Adrenal gland (tissue), 9 donors: ENCODE measurements at regions not wholly inside any gene's neighbourhood (a gene's known extent, or its start where the extent isn't known, plus 50 kb on each side); places are given as distances from the start of the nearest gene placed in this dataset.

Experiments
- DNase-seq, 7 donors: peaks; one replicate each; pipeline ENCODE4 v3.0.0-alpha.2; 2019 to 2020
- H3K27ac ChIP-seq, 5 donors: fragments of 200-600 bp; sonication (generic) in 4 of 5; 1 replicate in 3 of 5; 2 replicates in 2 of 5; pipeline versions ENCODE4 v1.5.1 to v1.8.0; 2016 to 2020; ENCODE audit warnings: mild to moderate bottlenecking in 1 of 5
- H3K27me3 ChIP-seq: fragments of 200-600 bp; 2 replicates; pipeline ENCODE4 v1.8.0; 2021
- H3K36me3 ChIP-seq, 2 donors: fragments of 200-600 bp; replicated peaks in 1 of 2; 1 replicate in 1 of 2; 2 replicates in 1 of 2; pipeline versions ENCODE4 v1.5.1 to v1.8.0; 2018 to 2022
- H3K4me1 ChIP-seq, 2 donors: fragments of 200-600 bp; replicated peaks in 1 of 2; 1 replicate in 1 of 2; 2 replicates in 1 of 2; pipeline versions ENCODE4 v1.5.1 to v1.8.0; 2018 to 2021
- H3K4me3 ChIP-seq, 4 donors: fragments of 200-600 bp; sonication (generic) in 3 of 4; one replicate each; pipeline ENCODE4 v1.5.1; 2016 to 2018
- H3K9me3 ChIP-seq, 3 donors: fragments of 200-600 bp; sonication (generic) in 1 of 3; replicated peaks in 1 of 3; 1 replicate in 2 of 3; 2 replicates in 1 of 3; pipeline versions ENCODE4 v1.5.1 to v1.8.0; 2016 to 2021
- CTCF ChIP-seq, 6 experiments: fragments of 450-650 bp in 4 of 6; fragments of 200-600 bp in 2 of 6; sonication (generic) in 1 of 6; IDR thresholded peaks; 1 replicate in 5 of 6; 2 replicates in 1 of 6; pipeline versions ENCODE4 v1.5.1 to v1.8.0; 2016 to 2021; ENCODE audit warnings: antibody characterized with exemption in 6 of 6, mild to moderate bottlenecking in 2 of 6, moderate library complexity in 1 of 6
- POLR2A ChIP-seq, 2 donors: fragments of 450-650 bp; IDR thresholded peaks; one replicate each; pipeline ENCODE4 v1.6.1; 2017; ENCODE audit warnings: antibody characterized with exemption in 2 of 2, mild to moderate bottlenecking in 2 of 2, moderate library complexity in 1 of 2
- WGBS, 4 donors: extraction: QIAGEN DNeasy Blood & Tissue Kit in 2 of 4; methylation state at CpG; one replicate each; pipeline versions ENCODE4 v1.1.5 to v1.1.7; 2013 to 2017; 5-methylcytosine and 5-hydroxymethylcytosine counted together
- intact Hi-C, 2 donors: fragments of 100-400 bp; cut with DNase I; formaldehyde crosslinking; loops; one replicate each; pipeline versions ENCODE4 v1.14.1 to v1.15.0; 2022 to 2023
- donor health status: healthy with polysubstance abuse.
- donor health status: Bipolar disorder and iron deficiency.
- donor health status: DM: yes; HTN: yes; CAD: no.
- donor health status: DM: no; HTN: no; CAD: no.
- donor health status: DM: no; HTN: no; CAD: no.

GRCh38 chr2:40550085-40550484 is 98.2 kb upstream of the SLC8A1 start:
- no peaks in the 10 kb centered on the region for H3K36me3 ChIP-seq
- intact Hi-C loops: loop anchor here (5.0 to 10.0 kb wide), 2 partner anchors 103 to 335 kb away; no protein-coding TSS in a partner anchor
- no peak overlapping the region for H3K27ac ChIP-seq
- 81 to 96% (median 88%) methylated on average over 1 of the region's 1 CpG for WGBS, 4 donors
- no peak for TF ChIP-seq POLR2A (IDR thresholded peaks at IDR 0.05)
- TF ChIP-seq CTCF (IDR thresholded peaks at IDR 0.05): no peak
- no peaks in the 10 kb centered on the region for H3K27me3 ChIP-seq
- no peak for DNase-seq
- H3K4me1 ChIP-seq: no peaks in the 10 kb centered on the region
- no peak overlapping the region for H3K4me3 ChIP-seq
- no peaks in the 10 kb centered on the region for H3K9me3 ChIP-seq

GRCh38 chr2:40551081-40551480 is 99.2 kb upstream of the SLC8A1 start:
- Histone ChIP-seq H3K4me3 (no peak overlapping the region), H3K27me3 (no peaks in the 10 kb centered on the region), H3K4me1 (no peaks in the 10 kb centered on the region), H3K36me3 (no peaks in the 10 kb centered on the region), H3K9me3 (no peaks in the 10 kb centered on the region), H3K27ac (no peak overlapping the region)
- intact Hi-C loops: loop anchor here (5.0 to 10.0 kb wide), 2 partner anchors 104 to 336 kb away; no protein-coding TSS in a partner anchor
- DNase-seq: no peak
- WGBS, 4 donors: 91 to 95% (median 91%) methylated on average over 3 of the region's 3 CpGs
- TF ChIP-seq CTCF (IDR thresholded peaks at IDR 0.05) (no peak), POLR2A (IDR thresholded peaks at IDR 0.05) (no peak)

- Histone ChIP-seq H3K9me3 (no peaks in the 10 kb centered on the region), H3K36me3 (no peaks in the 10 kb centered on the region), H3K27ac (no peak overlapping the region), H3K4me1 (no peaks in the 10 kb centered on the region), H3K27me3 (no peaks in the 10 kb centered on the region), H3K4me3 (no peak overlapping the region)
- DNase-seq: peak; percentile 58 to 91 (median 76)
- TF ChIP-seq CTCF (IDR thresholded peaks at IDR 0.05): peak; percentile 83 to 94 (median 88)
- no peak for TF ChIP-seq POLR2A (IDR thresholded peaks at IDR 0.05)
- intact Hi-C loops: loop anchor here (5.0 to 10.0 kb wide), 3 partner anchors 107 to 642 kb away; no protein-coding TSS in a partner anchor
- WGBS, 4 donors: 62 to 71% (median 64%) methylated on average over 5 of the region's 5 CpGs
Measured at GRCh38 chr2:40554665-40555294, 102.9 kb upstream of the SLC8A1 start.

GRCh38 chr2:40556293-40556692 is 104.4 kb upstream of the SLC8A1 start:
- H3K4me3 ChIP-seq: no peak overlapping the region
- no peaks in the 10 kb centered on the region for H3K27me3 ChIP-seq
- WGBS, 4 donors: 34 to 41% (median 40%) methylated on average over 2 of the region's 2 CpGs
- H3K36me3 ChIP-seq: no peaks in the 10 kb centered on the region
- TF ChIP-seq CTCF (IDR thresholded peaks at IDR 0.05): no peak
- intact Hi-C loops: loop anchor here (5.0 to 10.0 kb wide), 2 partner anchors 341 to 644 kb away; no protein-coding TSS in a partner anchor
- no peaks in the 10 kb centered on the region for H3K4me1 ChIP-seq
- no peaks in the 10 kb centered on the region for H3K9me3 ChIP-seq
- no peak overlapping the region for H3K27ac ChIP-seq
- DNase-seq: no peak
